Endodermal cell (in vitro differentiated cells): ENCODE measurements at regions not wholly inside any gene's neighbourhood (a gene's known extent, or its start where the extent isn't known, plus 50 kb on each side); places are given as distances from the start of the nearest gene placed in this dataset.

ENCODE experiments used
- DNase-seq: peaks from one replicate; pipeline ENCODE4 v3.0.0-alpha.2; 2017
- H3K27ac ChIP-seq: 2 replicates; pipeline ENCODE4 v1.5.1; 2013; ENCODE audit warnings: mild to moderate bottlenecking, low read depth, low read length, moderate library complexity
- H3K27me3 ChIP-seq: 2 replicates; pipeline ENCODE4 v1.6.1; 2013; ENCODE audit warnings: mild to moderate bottlenecking, low read length, moderate library complexity; ENCODE audit not compliant: insufficient read depth, control insufficient read depth, poor library complexity, severe bottlenecking
- H3K36me3 ChIP-seq: 2 replicates; pipeline ENCODE4 v1.7.0; 2013; ENCODE audit warnings: mild to moderate bottlenecking, low read length, moderate library complexity; ENCODE audit not compliant: control insufficient read depth, insufficient read depth
- H3K4me1 ChIP-seq: one replicate; pipeline ENCODE4 v1.7.0; 2013; ENCODE audit warnings: low read length; ENCODE audit not compliant: control insufficient read depth, insufficient read depth
- H3K4me3 ChIP-seq: 2 replicates; pipeline ENCODE4 v1.5.1; 2013; ENCODE audit warnings: mild to moderate bottlenecking, low read length, moderate library complexity
- H3K9ac ChIP-seq: 2 replicates; pipeline ENCODE4 v1.6.1; 2013; ENCODE audit warnings: mild to moderate bottlenecking, low read length, moderate library complexity; ENCODE audit not compliant: poor library complexity, severe bottlenecking; ENCODE audit errors: extremely low read depth
- H3K9me3 ChIP-seq: 2 replicates; pipeline ENCODE4 v1.6.1; 2013; ENCODE audit warnings: mild to moderate bottlenecking, low read length, moderate library complexity; ENCODE audit not compliant: control insufficient read depth
- H3K27ac Mint-ChIP-seq: 2 replicates; pipeline ENCODE4 v1.8.0; 2020; ENCODE audit warnings: mixed read lengths
- H3K27me3 Mint-ChIP-seq: 2 replicates; pipeline ENCODE4 v1.8.0; 2021; ENCODE audit warnings: mild to moderate bottlenecking, mixed read lengths; ENCODE audit not compliant: insufficient read depth
- H3K36me3 Mint-ChIP-seq: 2 replicates; pipeline ENCODE4 v1.8.0; 2020; ENCODE audit warnings: low read depth, mixed read lengths
- H3K4me1 Mint-ChIP-seq: 2 replicates; pipeline ENCODE4 v1.8.0; 2020; ENCODE audit warnings: mixed read lengths
- H3K4me3 Mint-ChIP-seq: 2 replicates; pipeline ENCODE4 v1.8.0; 2020; ENCODE audit warnings: mild to moderate bottlenecking, moderate library complexity, mixed read lengths
- H3K9me3 Mint-ChIP-seq: 2 replicates; pipeline ENCODE4 v1.8.0; 2020; ENCODE audit warnings: mild to moderate bottlenecking, mixed read lengths
- WGBS, 2 experiments: methylation state at CpG; one replicate each; pipeline versions ENCODE4 v1.1.5 to v1.1.7; 2013; ENCODE audit warnings: missing lambda C conversion rate in 2 of 2, mixed read lengths in 1 of 2; ENCODE audit not compliant: insufficient coverage in 1 of 2, insufficient read length in 1 of 2; 5-methylcytosine and 5-hydroxymethylcytosine counted together
- TF ChIP-seq, protein P1 (sequence below): fragments of 200-600 bp; sonication (generic); conservative IDR thresholded peaks from 2 replicates; pipeline ENCODE4 v1.5.0; 2021; ENCODE audit warnings: antibody characterized with exemption, mild to moderate bottlenecking

GRCh38 chr14:81938341-81938740 lies 404.7 kb upstream of the SEL1L start:
- Mint-ChIP-seq H3K4me3 (no peak overlapping the region), H3K27me3 (peaks cover 3% of the 10 kb centered on the region), H3K27ac (no peak overlapping the region), H3K9me3 (no peaks in the 10 kb centered on the region), H3K36me3 (no peaks in the 10 kb centered on the region), H3K4me1 (peaks cover 5% of the 10 kb centered on the region)
- no peaks in the 10 kb centered on the region for H3K36me3 ChIP-seq
- WGBS, 2 experiments = 86 to 92% methylated on average over 3 of the region's 3 CpGs
- no peak overlapping the region for H3K4me3 ChIP-seq
- H3K27ac ChIP-seq = no peak overlapping the region
- no peaks in the 10 kb centered on the region for H3K27me3 ChIP-seq
- no peaks in the 10 kb centered on the region for H3K9me3 ChIP-seq
- no peak overlapping the region for H3K9ac ChIP-seq
- TF ChIP-seq, protein P1, sequence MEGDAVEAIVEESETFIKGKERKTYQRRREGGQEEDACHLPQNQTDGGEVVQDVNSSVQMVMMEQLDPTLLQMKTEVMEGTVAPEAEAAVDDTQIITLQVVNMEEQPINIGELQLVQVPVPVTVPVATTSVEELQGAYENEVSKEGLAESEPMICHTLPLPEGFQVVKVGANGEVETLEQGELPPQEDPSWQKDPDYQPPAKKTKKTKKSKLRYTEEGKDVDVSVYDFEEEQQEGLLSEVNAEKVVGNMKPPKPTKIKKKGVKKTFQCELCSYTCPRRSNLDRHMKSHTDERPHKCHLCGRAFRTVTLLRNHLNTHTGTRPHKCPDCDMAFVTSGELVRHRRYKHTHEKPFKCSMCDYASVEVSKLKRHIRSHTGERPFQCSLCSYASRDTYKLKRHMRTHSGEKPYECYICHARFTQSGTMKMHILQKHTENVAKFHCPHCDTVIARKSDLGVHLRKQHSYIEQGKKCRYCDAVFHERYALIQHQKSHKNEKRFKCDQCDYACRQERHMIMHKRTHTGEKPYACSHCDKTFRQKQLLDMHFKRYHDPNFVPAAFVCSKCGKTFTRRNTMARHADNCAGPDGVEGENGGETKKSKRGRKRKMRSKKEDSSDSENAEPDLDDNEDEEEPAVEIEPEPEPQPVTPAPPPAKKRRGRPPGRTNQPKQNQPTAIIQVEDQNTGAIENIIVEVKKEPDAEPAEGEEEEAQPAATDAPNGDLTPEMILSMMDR = no peak
- DNase-seq = no peak
- H3K4me1 ChIP-seq = no peaks in the 10 kb centered on the region

DNA sequence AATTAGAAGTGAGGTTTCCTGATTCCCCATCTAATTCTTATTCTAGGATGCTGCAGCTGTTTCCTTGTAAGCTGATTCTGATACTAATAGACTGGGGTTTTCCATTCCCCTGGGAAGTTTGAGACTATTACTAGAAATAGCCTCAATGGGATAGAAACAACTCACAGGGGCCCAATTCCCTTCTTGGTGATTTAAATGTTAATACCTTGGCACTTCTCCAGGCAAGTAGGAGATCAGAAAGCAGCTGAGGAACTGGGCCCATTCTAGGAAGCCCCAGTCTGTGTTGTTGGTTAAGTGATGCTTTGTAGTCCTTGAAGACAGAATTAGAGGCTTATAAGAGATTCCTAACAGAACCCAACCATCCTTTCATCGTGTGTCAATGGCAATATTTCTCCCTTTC lies 407.0 kb upstream of the SEL1L start:
- H3K4me1 Mint-ChIP-seq = peaks cover 5% of the 10 kb centered on the region
- H3K36me3 ChIP-seq = no peaks in the 10 kb centered on the region
- H3K4me3 ChIP-seq = no peak overlapping the region
- no peaks in the 10 kb centered on the region for H3K36me3 Mint-ChIP-seq
- H3K9me3 ChIP-seq = no peaks in the 10 kb centered on the region
- TF ChIP-seq, protein P1 = no peak
- WGBS, 2 experiments = 80 to 86% methylated on average over 1 of the region's 1 CpG
- peaks cover 3% of the 10 kb centered on the region for H3K9me3 Mint-ChIP-seq
- H3K9ac ChIP-seq = no peak overlapping the region
- peaks cover 5% of the 10 kb centered on the region for H3K27me3 Mint-ChIP-seq
- no peak overlapping the region for H3K27ac Mint-ChIP-seq
- H3K4me3 Mint-ChIP-seq = no peak overlapping the region
- no peak overlapping the region for H3K27ac ChIP-seq
- H3K4me1 ChIP-seq = no peaks in the 10 kb centered on the region
- H3K27me3 ChIP-seq = no peaks in the 10 kb centered on the region
- DNase-seq = no peak

GRCh38 chr14:81942071-81942470 lies 408.4 kb upstream of the SEL1L start:
- H3K9ac ChIP-seq = no peak overlapping the region
- no peaks in the 10 kb centered on the region for H3K36me3 ChIP-seq
- no peak overlapping the region for H3K27ac Mint-ChIP-seq
- peaks cover 13% of the 10 kb centered on the region for H3K4me1 Mint-ChIP-seq
- no peaks in the 10 kb centered on the region for H3K36me3 Mint-ChIP-seq
- peaks cover 3% of the 10 kb centered on the region for H3K9me3 Mint-ChIP-seq
- H3K4me3 Mint-ChIP-seq = no peak overlapping the region
- H3K27me3 Mint-ChIP-seq = peaks cover 5% of the 10 kb centered on the region
- no peaks in the 10 kb centered on the region for H3K9me3 ChIP-seq
- H3K4me1 ChIP-seq = peaks cover 5% of the 10 kb centered on the region
- H3K4me3 ChIP-seq = no peak overlapping the region
- no peak overlapping the region for H3K27ac ChIP-seq
- no peaks in the 10 kb centered on the region for H3K27me3 ChIP-seq
- DNase-seq = no peak
- TF ChIP-seq, protein P1 = no peak
